Astrocyte of the hippocampus (primary cell): ENCODE measurements at regions not wholly inside any gene's neighbourhood (a gene's known extent, or its start where the extent isn't known, plus 50 kb on each side); places are given as distances from the start of the nearest gene placed in this dataset.

Experiments used
- DNase-seq: peaks from one replicate; pipeline ENCODE4 v3.0.0; 2011; ENCODE audit warnings: low read depth, low spot score

GRCh38 chr3:25144430-25144829, 283.6 kb upstream of the RARB start:
- DNase-seq = no peak

GRCh38 chr3:25145176-25145575, 282.9 kb upstream of the RARB start:
- no peak for DNase-seq

- no peak for DNase-seq
Observed at GRCh38 chr3:25150199-25150598, 277.9 kb upstream of the RARB start.

- DNase-seq = peak; percentile 41
Observed at GRCh38 chr3:25151281-25151902, 276.7 kb upstream of the RARB start.

GRCh38 chr3:25151903-25152295, 276.2 kb upstream of the RARB start:
- DNase-seq = no peak

- no peak for DNase-seq
Observed at GRCh38 chr3:25153136-25153535, 274.9 kb upstream of the RARB start.

GRCh38 chr3:25153561-25153960, 274.5 kb upstream of the RARB start:
- DNase-seq = no peak

- peak; percentile 85 for DNase-seq
Observed at GRCh38 chr3:25155652-25156471, 272.2 kb upstream of the RARB start.

GRCh38 chr3:25156626-25157025, 271.4 kb upstream of the RARB start:
- DNase-seq = peak; percentile 90

- DNase-seq = no peak
Observed at GRCh38 chr3:25165306-25165705, 262.8 kb upstream of the RARB start.

- DNase-seq = no peak
Observed at GRCh38 chr3:25166016-25166415, 262.0 kb upstream of the RARB start.

- DNase-seq = peak; percentile 35
Observed at GRCh38 chr3:25169151-25169550, 258.9 kb upstream of the RARB start.

- DNase-seq = peak; percentile 16
Observed at GRCh38 chr3:25170021-25170420, 258.0 kb upstream of the RARB start.

GRCh38 chr3:25171118-25171807, 256.8 kb upstream of the RARB start:
- no peak for DNase-seq

- no peak for DNase-seq
Observed at GRCh38 chr3:25171897-25172296, 256.2 kb upstream of the RARB start.

GRCh38 chr3:25173606-25174005, 254.5 kb upstream of the RARB start:
- no peak for DNase-seq

GRCh38 chr3:25174251-25174650, 253.8 kb upstream of the RARB start:
- DNase-seq = no peak

GRCh38 chr3:25177041-25177440, 251.0 kb upstream of the RARB start:
- peak; percentile 15 for DNase-seq

GRCh38 chr3:25178672-25179071, 249.4 kb upstream of the RARB start:
- no peak for DNase-seq

GRCh38 chr3:25181096-25181495, 247.0 kb upstream of the RARB start:
- no peak for DNase-seq

- peak; percentile 33 for DNase-seq
Observed at GRCh38 chr3:25182794-25183193, 245.3 kb upstream of the RARB start.

GRCh38 chr3:25184641-25185250, 243.3 kb upstream of the RARB start:
- no peak for DNase-seq
